Hematopoietic multipotent progenitor cell treated with erythropoietin and hydrocortisone succinate and interleukin-3 and kit ligand, for 4 days (in vitro differentiated cells): ENCODE measurements at regions not wholly inside any gene's neighbourhood (a gene's known extent, or its start where the extent isn't known, plus 50 kb on each side); places are given as distances from the start of the nearest gene placed in this dataset.

ENCODE experiments used
- DNase-seq: peaks from one replicate; pipeline ENCODE4 v3.0.0-alpha.2; 2015

- DNase-seq: no peak
These were observed 1242.0 kb downstream of the MAT2B start for GRCh38 chr5:164747371-164747770.

- no peak for DNase-seq
These were observed 1243.4 kb downstream of the MAT2B start for GRCh38 chr5:164748861-164749260.

GRCh38 chr5:164753434-164753833, 1248.0 kb downstream of the MAT2B start:
- no peak for DNase-seq

- no peak for DNase-seq
These were observed 1257.8 kb downstream of the MAT2B start for GRCh38 chr5:164763206-164763605.

GRCh38 chr5:164772122-164772521, 1266.7 kb downstream of the MAT2B start:
- no peak for DNase-seq

- peak; percentile 1 for DNase-seq
These were observed 1278.8 kb downstream of the MAT2B start for GRCh38 chr5:164784230-164784629.

GRCh38 chr5:164798110-164798509, 1292.7 kb downstream of the MAT2B start:
- DNase-seq: no peak

- no peak for DNase-seq
These were observed 1294.0 kb downstream of the MAT2B start for GRCh38 chr5:164799391-164799790.

GRCh38 chr5:164801910-164802309, 1296.5 kb downstream of the MAT2B start:
- DNase-seq: no peak

- no peak for DNase-seq
These were observed 1304.4 kb downstream of the MAT2B start for GRCh38 chr5:164809821-164810220.

GRCh38 chr5:164818445-164818844, 1313.0 kb downstream of the MAT2B start:
- no peak for DNase-seq

GRCh38 chr5:164824671-164825070, 1319.3 kb downstream of the MAT2B start:
- DNase-seq: no peak

- no peak for DNase-seq
These were observed 1327.1 kb downstream of the MAT2B start for GRCh38 chr5:164832516-164832915.

- no peak for DNase-seq
These were observed 1338.9 kb downstream of the MAT2B start for GRCh38 chr5:164844348-164844747.

GRCh38 chr5:164860896-164861295, 1355.5 kb downstream of the MAT2B start:
- no peak for DNase-seq

- no peak for DNase-seq
These were observed 1356.2 kb downstream of the MAT2B start for GRCh38 chr5:164861610-164862009.

- peak; percentile 22 for DNase-seq
These were observed 1363.3 kb downstream of the MAT2B start for GRCh38 chr5:164868761-164869160.

GRCh38 chr5:164869325-164869724, 1363.9 kb downstream of the MAT2B start:
- no peak for DNase-seq

- no peak for DNase-seq
These were observed 1371.4 kb downstream of the MAT2B start for GRCh38 chr5:164876793-164877192.

- DNase-seq: no peak
These were observed 1376.0 kb downstream of the MAT2B start for GRCh38 chr5:164881442-164881841.

- no peak for DNase-seq
These were observed 1379.8 kb downstream of the MAT2B start for GRCh38 chr5:164885179-164885578.

GRCh38 chr5:164893071-164893470, 1387.7 kb downstream of the MAT2B start:
- no peak for DNase-seq

- DNase-seq: no peak
These were observed 1393.3 kb downstream of the MAT2B start for GRCh38 chr5:164898705-164899104.

GRCh38 chr5:164909673-164910072, 1404.3 kb downstream of the MAT2B start:
- DNase-seq: no peak

- DNase-seq: no peak
These were observed 1416.3 kb downstream of the MAT2B start for GRCh38 chr5:164921722-164922121.

- DNase-seq: no peak
These were observed 1428.6 kb downstream of the MAT2B start for GRCh38 chr5:164934039-164934438.
